ENCODE measurements at regions not wholly inside any gene's neighbourhood (a gene's known extent, or its start where the extent isn't known, plus 50 kb on each side); places are given as distances from the start of the nearest gene placed in this dataset.

GRCh38 chr6:119717942-119718341 is 368.4 kb upstream of the MAN1A1 start:
- in situ Hi-C loops (cut with HindIII; ENCODE audit: low sequenced_read_pairs), result no loop called here
- no peak overlapping the region for H3K4me3 ChIP-seq (ENCODE audit: low read depth, low read length)
- TF ChIP-seq, protein P1, sequence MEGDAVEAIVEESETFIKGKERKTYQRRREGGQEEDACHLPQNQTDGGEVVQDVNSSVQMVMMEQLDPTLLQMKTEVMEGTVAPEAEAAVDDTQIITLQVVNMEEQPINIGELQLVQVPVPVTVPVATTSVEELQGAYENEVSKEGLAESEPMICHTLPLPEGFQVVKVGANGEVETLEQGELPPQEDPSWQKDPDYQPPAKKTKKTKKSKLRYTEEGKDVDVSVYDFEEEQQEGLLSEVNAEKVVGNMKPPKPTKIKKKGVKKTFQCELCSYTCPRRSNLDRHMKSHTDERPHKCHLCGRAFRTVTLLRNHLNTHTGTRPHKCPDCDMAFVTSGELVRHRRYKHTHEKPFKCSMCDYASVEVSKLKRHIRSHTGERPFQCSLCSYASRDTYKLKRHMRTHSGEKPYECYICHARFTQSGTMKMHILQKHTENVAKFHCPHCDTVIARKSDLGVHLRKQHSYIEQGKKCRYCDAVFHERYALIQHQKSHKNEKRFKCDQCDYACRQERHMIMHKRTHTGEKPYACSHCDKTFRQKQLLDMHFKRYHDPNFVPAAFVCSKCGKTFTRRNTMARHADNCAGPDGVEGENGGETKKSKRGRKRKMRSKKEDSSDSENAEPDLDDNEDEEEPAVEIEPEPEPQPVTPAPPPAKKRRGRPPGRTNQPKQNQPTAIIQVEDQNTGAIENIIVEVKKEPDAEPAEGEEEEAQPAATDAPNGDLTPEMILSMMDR (IDR thresholded peaks at IDR 0.05; ENCODE audit: low read depth, low read length), result no peak
- no peak for DNase-seq (ENCODE audit: low read depth, low spot score)

DNA sequence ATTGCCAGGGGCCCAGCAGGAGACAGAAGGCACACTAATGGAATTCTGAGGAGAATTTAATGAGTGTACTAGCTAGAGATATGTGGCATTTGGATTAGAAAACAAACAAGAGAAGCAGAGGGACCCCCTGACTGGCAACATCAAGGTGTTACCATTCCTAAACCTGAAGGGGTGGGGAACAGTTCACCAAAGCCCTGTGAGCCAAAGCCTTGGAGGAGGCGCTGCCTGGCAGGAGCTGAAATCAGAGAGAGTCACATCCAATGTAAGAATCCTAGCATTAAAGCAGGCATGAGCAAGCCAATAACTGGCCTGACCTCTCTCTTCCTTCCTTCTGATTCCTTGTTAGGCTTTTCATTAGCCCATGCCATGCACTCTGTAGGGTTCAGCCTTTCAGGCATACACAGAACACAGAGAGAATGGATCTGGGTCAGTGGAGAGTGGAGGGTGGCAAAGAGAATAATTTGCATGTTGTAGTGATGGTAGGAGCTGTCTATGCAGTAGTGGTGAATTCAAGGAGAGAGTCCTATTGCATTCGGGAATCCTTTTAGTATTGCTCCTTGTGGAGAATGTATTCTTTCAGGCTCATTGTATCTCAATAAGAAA is 367.2 kb upstream of the MAN1A1 start:
- TF ChIP-seq, protein P1 (IDR thresholded peaks at IDR 0.05; ENCODE audit: low read depth, low read length), result no peak
- no peak for DNase-seq (ENCODE audit: low read depth, low spot score)
- no peak overlapping the region for H3K4me3 ChIP-seq (ENCODE audit: low read depth, low read length)
- in situ Hi-C loops (cut with HindIII; ENCODE audit: low sequenced_read_pairs), result no loop called here

DNA sequence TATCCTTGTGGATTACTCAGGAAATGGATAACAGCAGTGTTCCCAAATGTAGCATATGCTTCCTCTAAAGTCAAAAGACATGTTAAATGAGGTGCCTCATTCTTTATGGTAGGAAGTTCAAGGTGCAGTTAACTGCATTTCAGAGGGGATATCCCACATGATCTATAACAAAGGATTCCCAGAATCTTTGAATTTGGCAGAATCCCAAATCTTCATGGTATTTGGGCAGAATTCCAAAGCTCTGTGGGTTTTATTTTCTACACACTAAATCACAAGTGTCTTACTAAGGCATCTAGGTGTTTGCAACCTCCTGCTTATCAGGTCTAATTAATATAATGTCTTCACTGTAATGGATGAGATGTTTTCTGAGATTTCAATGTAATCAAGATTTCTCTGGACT is 364.3 kb upstream of the MAN1A1 start:
- TF ChIP-seq, protein P1 (IDR thresholded peaks at IDR 0.05; ENCODE audit: low read depth, low read length), result no peak
- no peak overlapping the region for H3K4me3 ChIP-seq (ENCODE audit: low read depth, low read length)
- no peak for DNase-seq (ENCODE audit: low read depth, low spot score)
- in situ Hi-C loops (cut with HindIII; ENCODE audit: low sequenced_read_pairs), result no loop called here

- no peak overlapping the region for H3K4me3 ChIP-seq (ENCODE audit: low read depth, low read length)
- TF ChIP-seq, protein P1 (IDR thresholded peaks at IDR 0.05; ENCODE audit: low read depth, low read length), result no peak
- no peak for DNase-seq (ENCODE audit: low read depth, low spot score)
- in situ Hi-C loops (cut with HindIII; ENCODE audit: low sequenced_read_pairs), result no loop called here
These were observed 337.1 kb upstream of the MAN1A1 start for GRCh38 chr6:119686644-119687043.

- TF ChIP-seq, protein P1 (IDR thresholded peaks at IDR 0.05; ENCODE audit: low read depth, low read length), result no peak
- DNase-seq (ENCODE audit: low read depth, low spot score), result no peak
- H3K4me3 ChIP-seq (ENCODE audit: low read depth, low read length), result no peak overlapping the region
- in situ Hi-C loops (cut with HindIII; ENCODE audit: low sequenced_read_pairs), result no loop called here
These were observed 336.7 kb upstream of the MAN1A1 start for GRCh38 chr6:119686240-119686639.

DNA sequence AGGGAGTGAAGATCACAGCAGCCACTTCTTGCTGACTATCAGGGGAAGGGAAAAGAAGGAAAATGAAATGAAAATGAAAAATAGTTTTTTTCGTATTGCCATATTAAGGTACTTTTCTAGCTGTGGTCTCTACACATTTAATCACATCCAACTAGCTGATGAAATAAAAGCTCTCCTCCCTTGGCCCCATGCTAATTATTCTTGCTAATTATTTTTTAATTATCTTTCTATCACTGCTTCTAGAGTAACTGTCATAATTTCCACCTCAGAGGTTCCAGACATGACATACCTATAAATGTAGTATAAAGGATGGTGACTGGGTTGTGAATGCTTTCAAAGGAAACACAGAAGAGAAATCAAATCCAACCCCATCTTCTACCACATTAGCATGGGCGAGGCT is 334.1 kb upstream of the MAN1A1 start:
- DNase-seq (ENCODE audit: low read depth, low spot score), result no peak
- TF ChIP-seq, protein P1 (IDR thresholded peaks at IDR 0.05; ENCODE audit: low read depth, low read length), result no peak
- in situ Hi-C loops (cut with HindIII; ENCODE audit: low sequenced_read_pairs), result no loop called here
- H3K4me3 ChIP-seq (ENCODE audit: low read depth, low read length), result no peak overlapping the region

Data from astrocyte of the spinal cord (primary cell).